ENCODE measurements at regions not wholly inside any gene's neighbourhood (a gene's known extent, or its start where the extent isn't known, plus 50 kb on each side); places are given as distances from the start of the nearest gene placed in this dataset.

DNA sequence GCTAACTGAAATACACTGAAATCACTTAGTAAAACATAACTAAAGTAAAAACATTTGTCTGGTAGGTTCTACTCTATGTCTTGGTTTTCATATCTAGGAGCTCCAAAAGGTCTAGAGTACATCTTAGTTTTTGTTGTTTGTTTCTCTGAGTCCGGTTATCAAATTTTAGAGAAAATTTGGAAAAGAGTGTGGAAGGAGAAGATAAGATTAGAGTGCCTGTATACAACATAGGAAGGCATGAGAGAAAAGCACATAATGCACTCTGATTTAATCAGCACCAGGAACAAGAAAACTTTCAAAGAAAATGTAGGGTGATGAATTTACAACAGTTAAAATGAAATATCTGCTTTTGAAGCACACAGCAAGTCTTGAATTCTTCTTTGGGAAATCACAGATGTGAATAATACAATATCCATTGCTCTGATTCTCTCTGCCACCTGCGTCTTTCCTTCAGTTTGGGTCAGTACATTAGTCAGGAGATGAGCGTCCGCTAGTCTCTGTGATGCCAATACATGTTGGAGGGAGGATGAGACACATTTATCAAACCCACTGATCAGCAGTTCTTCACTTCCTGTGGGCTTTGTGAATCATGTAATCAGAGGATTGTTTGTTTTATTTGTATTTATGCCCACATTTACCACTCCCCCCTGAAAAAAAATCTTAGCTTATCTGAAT is 477.8 kb upstream of the GCFC2 start:
- no peak overlapping the region for H3K4me2 ChIP-seq
- H3K27me3 ChIP-seq (ENCODE audit: insufficient read depth): no peaks in the 10 kb centered on the region
- H3K9me2 ChIP-seq: no peaks in the 10 kb centered on the region
- no peak overlapping the region for H2AFZ ChIP-seq (ENCODE audit: low read depth)
- H3K36me3 ChIP-seq (replicated peaks in 1 of 2; ENCODE audit: control insufficient read depth in 1 of 2, insufficient read depth in 2 of 2, low read length in 1 of 2): no peaks in the 10 kb centered on the region
- H4K20me1 ChIP-seq (ENCODE audit: insufficient read depth): no peaks in the 10 kb centered on the region
- no peak for DNase-seq
- CTCF ChIA-PET: interaction anchor here (0.6 kb wide), 1 partner anchor 936 kb away, joined by 3 read pairs; no protein-coding TSS in a partner anchor
- POLR2A ChIA-PET: no interaction called here
- no peak overlapping the region for H3K4me3 ChIP-seq (ENCODE audit: low read depth in 2 of 2, low read length in 1 of 2)
- no peak for TF ChIP-seq FOXJ3 (CRISPR knock-in tag; IDR thresholded peaks at IDR 0.05)
- no peak for TF ChIP-seq EP300 (IDR thresholded peaks at IDR 0.05; ENCODE audit: borderline replicate concordance in 1 of 2, low read depth in 1 of 2, low read length in 1 of 2)
- no peak for TF ChIP-seq CTCF (IDR thresholded peaks at IDR 0.05)
- no peak for TF ChIP-seq GABPA (IDR thresholded peaks at IDR 0.05; ENCODE audit: low read depth)
- TF ChIP-seq POLR2AphosphoS5 (IDR thresholded peaks at IDR 0.05; ENCODE audit: low read depth, low read length): no peak
- no peak for TF ChIP-seq JUND (IDR thresholded peaks at IDR 0.05)
- TF ChIP-seq GATA2 (CRISPR knock-in tag; IDR thresholded peaks at IDR 0.05): no peak
- TF ChIP-seq, protein P1, sequence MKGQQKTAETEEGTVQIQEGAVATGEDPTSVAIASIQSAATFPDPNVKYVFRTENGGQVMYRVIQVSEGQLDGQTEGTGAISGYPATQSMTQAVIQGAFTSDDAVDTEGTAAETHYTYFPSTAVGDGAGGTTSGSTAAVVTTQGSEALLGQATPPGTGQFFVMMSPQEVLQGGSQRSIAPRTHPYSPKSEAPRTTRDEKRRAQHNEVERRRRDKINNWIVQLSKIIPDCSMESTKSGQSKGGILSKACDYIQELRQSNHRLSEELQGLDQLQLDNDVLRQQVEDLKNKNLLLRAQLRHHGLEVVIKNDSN (IDR thresholded peaks at IDR 0.05; ENCODE audit: borderline replicate concordance, low read depth): no peak
- no peak for TF ChIP-seq EZH2phosphoT487 (IDR thresholded peaks at IDR 0.05; ENCODE audit: borderline replicate concordance, low read depth)
- no peak for TF ChIP-seq RFX5 (IDR thresholded peaks at IDR 0.05; ENCODE audit: low read length)
- H3K4me1 ChIP-seq (ENCODE audit: control insufficient read depth in 1 of 2, insufficient read depth in 2 of 2, low read depth in 1 of 2, low read length in 1 of 2): no peaks in the 10 kb centered on the region
- no peaks in the 10 kb centered on the region for H3K79me2 ChIP-seq (ENCODE audit: insufficient read depth)
- 45% methylated on average over 4 of the region's 4 CpGs for WGBS (ENCODE audit: low lambda C conversion rate)
- H3K27ac ChIP-seq (ENCODE audit: low read depth in 2 of 2, low read length in 1 of 2): no peak overlapping the region
- no peaks in the 10 kb centered on the region for H3F3A ChIP-seq (replicated peaks; ENCODE audit: insufficient read depth)
- H3K9ac ChIP-seq: no peak overlapping the region
- H3K9me3 ChIP-seq: no peaks in the 10 kb centered on the region

DNA sequence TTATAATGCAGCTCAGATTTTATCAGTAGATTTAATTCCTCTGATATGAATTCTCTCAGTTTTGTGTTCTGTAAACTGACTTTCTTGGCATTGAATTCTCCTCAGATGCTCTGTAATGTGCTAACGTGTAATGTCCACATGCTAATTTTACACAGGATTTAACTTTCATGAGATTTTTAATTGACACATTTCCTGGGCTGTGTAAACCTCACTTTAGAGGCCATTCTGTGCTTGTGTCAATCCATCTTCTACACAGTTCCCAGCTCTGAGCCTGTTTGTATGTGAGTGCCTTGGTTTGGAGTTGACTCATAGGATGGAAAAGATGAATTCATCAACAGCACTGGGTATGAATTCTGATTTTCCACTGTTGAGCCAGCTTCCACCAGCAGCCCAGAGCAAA is 476.7 kb upstream of the GCFC2 start:
- CTCF ChIA-PET: no interaction called here
- Histone ChIP-seq H3K79me2 (ENCODE audit: insufficient read depth) (no peaks in the 10 kb centered on the region), H3K9ac (no peak overlapping the region), H2AFZ (ENCODE audit: low read depth) (no peak overlapping the region), H4K20me1 (ENCODE audit: insufficient read depth) (no peaks in the 10 kb centered on the region), H3K27ac (ENCODE audit: low read depth in 2 of 2, low read length in 1 of 2) (no peak overlapping the region; a peak in 1 of 4 replicates), H3K36me3 (replicated peaks in 1 of 2; ENCODE audit: control insufficient read depth in 1 of 2, insufficient read depth in 2 of 2, low read length in 1 of 2) (no peaks in the 10 kb centered on the region), H3K27me3 (ENCODE audit: insufficient read depth) (no peaks in the 10 kb centered on the region), H3F3A (replicated peaks; ENCODE audit: insufficient read depth) (no peaks in the 10 kb centered on the region), H3K4me1 (ENCODE audit: control insufficient read depth in 1 of 2, insufficient read depth in 2 of 2, low read depth in 1 of 2, low read length in 1 of 2) (no peaks in the 10 kb centered on the region), H3K4me2 (no peak overlapping the region), H3K9me2 (no peaks in the 10 kb centered on the region), H3K9me3 (no peaks in the 10 kb centered on the region), H3K4me3 (ENCODE audit: low read depth in 2 of 2, low read length in 1 of 2) (no peak overlapping the region)
- 32% methylated on average over 1 of the region's 1 CpG for WGBS (ENCODE audit: low lambda C conversion rate)
- POLR2A ChIA-PET: no interaction called here
- TF ChIP-seq RFX5 (IDR thresholded peaks at IDR 0.05; ENCODE audit: low read length): no peak
- no peak for TF ChIP-seq FOSL2 (IDR thresholded peaks at IDR 0.05; ENCODE audit: borderline replicate concordance, low read depth)
- TF ChIP-seq NRF1 (IDR thresholded peaks at IDR 0.05; ENCODE audit: low read depth, low read length): no peak
- no peak for TF ChIP-seq GABPA (IDR thresholded peaks at IDR 0.05; ENCODE audit: low read depth)
- TF ChIP-seq SMC3 (IDR thresholded peaks at IDR 0.05; ENCODE audit: low read depth, low read length): no peak
- no peak for TF ChIP-seq NFIC (IDR thresholded peaks at IDR 0.05; ENCODE audit: borderline replicate concordance)
- no peak for TF ChIP-seq RAD21 (IDR thresholded peaks at IDR 0.05; ENCODE audit: low read length)
- TF ChIP-seq TAF1 (IDR thresholded peaks at IDR 0.05; ENCODE audit: borderline replicate concordance, low read depth, low read length): no peak
- TF ChIP-seq YY1 (IDR thresholded peaks at IDR 0.05; ENCODE audit: low read depth): no peak
- TF ChIP-seq FOXJ3 (CRISPR knock-in tag; IDR thresholded peaks at IDR 0.05): no peak
- TF ChIP-seq RCOR1 (IDR thresholded peaks at IDR 0.05; ENCODE audit: low read length): no peak
- TF ChIP-seq MXI1 (IDR thresholded peaks at IDR 0.05; ENCODE audit: low read depth, low read length): no peak
- TF ChIP-seq, protein P2, sequence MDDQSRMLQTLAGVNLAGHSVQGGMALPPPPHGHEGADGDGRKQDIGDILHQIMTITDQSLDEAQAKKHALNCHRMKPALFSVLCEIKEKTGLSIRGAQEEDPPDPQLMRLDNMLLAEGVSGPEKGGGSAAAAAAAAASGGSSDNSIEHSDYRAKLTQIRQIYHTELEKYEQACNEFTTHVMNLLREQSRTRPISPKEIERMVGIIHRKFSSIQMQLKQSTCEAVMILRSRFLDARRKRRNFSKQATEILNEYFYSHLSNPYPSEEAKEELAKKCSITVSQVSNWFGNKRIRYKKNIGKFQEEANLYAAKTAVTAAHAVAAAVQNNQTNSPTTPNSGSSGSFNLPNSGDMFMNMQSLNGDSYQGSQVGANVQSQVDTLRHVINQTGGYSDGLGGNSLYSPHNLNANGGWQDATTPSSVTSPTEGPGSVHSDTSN (IDR thresholded peaks at IDR 0.05): no peak
- TF ChIP-seq JUND (IDR thresholded peaks at IDR 0.05): no peak
- no peak for TF ChIP-seq EZH2phosphoT487 (IDR thresholded peaks at IDR 0.05; ENCODE audit: borderline replicate concordance, low read depth)
- TF ChIP-seq TCF12 (IDR thresholded peaks at IDR 0.05): no peak
- TF ChIP-seq RXRA (IDR thresholded peaks at IDR 0.05; ENCODE audit: borderline replicate concordance, low read depth): no peak
- TF ChIP-seq, protein P3, sequence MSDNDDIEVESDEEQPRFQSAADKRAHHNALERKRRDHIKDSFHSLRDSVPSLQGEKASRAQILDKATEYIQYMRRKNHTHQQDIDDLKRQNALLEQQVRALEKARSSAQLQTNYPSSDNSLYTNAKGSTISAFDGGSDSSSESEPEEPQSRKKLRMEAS (IDR thresholded peaks at IDR 0.05; ENCODE audit: low read depth): no peak
- no peak for DNase-seq
